Duodenal mucosa (tissue), 2 donors: ENCODE measurements at regions not wholly inside any gene's neighbourhood (a gene's known extent, or its start where the extent isn't known, plus 50 kb on each side); places are given as distances from the start of the nearest gene placed in this dataset.
"Not testable (repeated sequence)": the region's sequence is repeated elsewhere in the genome, so short reads cannot be mapped to it uniquely, and the experiment has no call there.

Experiments used
- H3K27ac ChIP-seq: one replicate; pipeline ENCODE4 v1.7.0; 2013; ENCODE audit warnings: low read depth, low read length
- H3K27me3 ChIP-seq, 2 donors: one replicate each; pipeline ENCODE4 v1.7.0; 2013; ENCODE audit warnings: low read length in 2 of 2, control low read depth in 1 of 2; ENCODE audit not compliant: insufficient read depth in 2 of 2, control insufficient read depth in 1 of 2
- H3K36me3 ChIP-seq, 2 donors: one replicate each; pipeline ENCODE4 v1.7.0; 2013; ENCODE audit warnings: low read length in 2 of 2, control low read depth in 1 of 2; ENCODE audit not compliant: insufficient read depth in 2 of 2, control insufficient read depth in 1 of 2
- H3K4me1 ChIP-seq, 2 donors: one replicate each; pipeline ENCODE4 v1.7.0; 2013; ENCODE audit warnings: low read length in 2 of 2, control low read depth in 1 of 2; ENCODE audit not compliant: insufficient read depth in 2 of 2, control insufficient read depth in 1 of 2
- H3K4me3 ChIP-seq, 2 donors: one replicate each; pipeline ENCODE4 v1.7.0; 2013; ENCODE audit warnings: low read length in 2 of 2, low read depth in 1 of 2
- H3K9ac ChIP-seq, 2 donors: one replicate each; pipeline ENCODE4 v1.7.0; 2013; ENCODE audit warnings: low read length in 2 of 2, low read depth in 1 of 2
- H3K9me3 ChIP-seq, 2 donors: one replicate each; pipeline ENCODE4 v1.7.0; 2013; ENCODE audit warnings: low read length in 2 of 2, control low read depth in 1 of 2; ENCODE audit not compliant: control insufficient read depth in 1 of 2

GRCh38 chr9:1927546-1927945 lies 87.6 kb upstream of the SMARCA2 start:
- Histone ChIP-seq H3K9ac (no peak overlapping the region), H3K27ac (no peak overlapping the region), H3K4me1 (no peaks in the 10 kb centered on the region), H3K27me3 (no peaks in the 10 kb centered on the region), H3K36me3 (no peaks in the 10 kb centered on the region), H3K4me3 (no peak overlapping the region), H3K9me3 (no peaks in the 10 kb centered on the region)

- H3K9me3 ChIP-seq = no peaks in the 10 kb centered on the region
- H3K27me3 ChIP-seq = no peaks in the 10 kb centered on the region
- H3K9ac ChIP-seq = no peak overlapping the region
- no peaks in the 10 kb centered on the region for H3K36me3 ChIP-seq
- H3K4me1 ChIP-seq = no peaks in the 10 kb centered on the region
- no peak overlapping the region for H3K27ac ChIP-seq
- no peak overlapping the region for H3K4me3 ChIP-seq
Observed at GRCh38 chr9:1929134-1929533, 86.0 kb upstream of the SMARCA2 start.

GRCh38 chr9:1929722-1930244 lies 85.4 kb upstream of the SMARCA2 start:
- H3K36me3 ChIP-seq = no peaks in the 10 kb centered on the region
- H3K4me1 ChIP-seq = no peaks in the 10 kb centered on the region
- H3K27ac ChIP-seq = no peak overlapping the region
- H3K27me3 ChIP-seq = no peaks in the 10 kb centered on the region
- no peak overlapping the region for H3K4me3 ChIP-seq
- no peaks in the 10 kb centered on the region for H3K9me3 ChIP-seq
- H3K9ac ChIP-seq = no peak overlapping the region

- not testable (repeated sequence) for H3K27ac ChIP-seq, H3K9ac ChIP-seq, H3K27me3 ChIP-seq, H3K9me3 ChIP-seq, H3K4me3 ChIP-seq, H3K4me1 ChIP-seq, H3K36me3 ChIP-seq
Observed at GRCh38 chr9:1930245-1930736, 84.9 kb upstream of the SMARCA2 start.

- H3K27ac ChIP-seq = no peak overlapping the region
- H3K4me1 ChIP-seq = no peaks in the 10 kb centered on the region
- no peaks in the 10 kb centered on the region for H3K36me3 ChIP-seq
- no peaks in the 10 kb centered on the region for H3K27me3 ChIP-seq
- H3K9ac ChIP-seq = no peak overlapping the region
- H3K4me3 ChIP-seq = no peak overlapping the region
- no peaks in the 10 kb centered on the region for H3K9me3 ChIP-seq
Observed at GRCh38 chr9:1938135-1938534, 77.0 kb upstream of the SMARCA2 start.

GRCh38 chr9:1938675-1939170 lies 76.4 kb upstream of the SMARCA2 start:
- H3K27me3 ChIP-seq = no peaks in the 10 kb centered on the region
- H3K36me3 ChIP-seq = no peaks in the 10 kb centered on the region
- H3K27ac ChIP-seq = no peak overlapping the region
- no peaks in the 10 kb centered on the region for H3K4me1 ChIP-seq
- H3K9me3 ChIP-seq = no peaks in the 10 kb centered on the region
- H3K9ac ChIP-seq = no peak overlapping the region
- H3K4me3 ChIP-seq = no peak overlapping the region

GRCh38 chr9:1939466-1939865 lies 75.7 kb upstream of the SMARCA2 start:
- Histone ChIP-seq H3K27me3 (no peaks in the 10 kb centered on the region), H3K4me1 (no peaks in the 10 kb centered on the region), H3K4me3 (no peak overlapping the region), H3K9ac (no peak overlapping the region), H3K27ac (no peak overlapping the region), H3K36me3 (no peaks in the 10 kb centered on the region), H3K9me3 (no peaks in the 10 kb centered on the region)

GRCh38 chr9:1939926-1940368 lies 75.2 kb upstream of the SMARCA2 start:
- no peaks in the 10 kb centered on the region for H3K9me3 ChIP-seq
- no peak overlapping the region for H3K9ac ChIP-seq
- H3K4me1 ChIP-seq = no peaks in the 10 kb centered on the region
- no peak overlapping the region for H3K27ac ChIP-seq
- H3K4me3 ChIP-seq = no peak overlapping the region
- no peaks in the 10 kb centered on the region for H3K36me3 ChIP-seq
- H3K27me3 ChIP-seq = no peaks in the 10 kb centered on the region

- no peaks in the 10 kb centered on the region for H3K36me3 ChIP-seq
- no peaks in the 10 kb centered on the region for H3K4me1 ChIP-seq
- H3K4me3 ChIP-seq = no peak overlapping the region
- H3K27me3 ChIP-seq = no peaks in the 10 kb centered on the region
- no peak overlapping the region for H3K27ac ChIP-seq
- no peak overlapping the region for H3K9ac ChIP-seq
- H3K9me3 ChIP-seq = no peaks in the 10 kb centered on the region
Observed at GRCh38 chr9:1941989-1942388, 73.2 kb upstream of the SMARCA2 start.

- no peak overlapping the region for H3K27ac ChIP-seq
- H3K9me3 ChIP-seq = no peaks in the 10 kb centered on the region
- H3K4me3 ChIP-seq = no peak overlapping the region
- H3K9ac ChIP-seq = no peak overlapping the region
- H3K36me3 ChIP-seq = no peaks in the 10 kb centered on the region
- no peaks in the 10 kb centered on the region for H3K4me1 ChIP-seq
- H3K27me3 ChIP-seq = no peaks in the 10 kb centered on the region
Observed at GRCh38 chr9:1946526-1947283, 68.4 kb upstream of the SMARCA2 start.
